GM18508 (cell line): ENCODE measurements at regions not wholly inside any gene's neighbourhood (a gene's known extent, or its start where the extent isn't known, plus 50 kb on each side); places are given as distances from the start of the nearest gene placed in this dataset.
"Not testable (repeated sequence)": the region's sequence is repeated elsewhere in the genome, so short reads cannot be mapped to it uniquely, and the experiment has no call there.

Experiments used
- ATAC-seq: cut with Tn5 transposase; IDR thresholded peaks from one replicate; pipeline ENCODE4 v1.9.1; 2021; ENCODE audit warnings: moderate number of reproducible peaks; ENCODE audit not compliant: insufficient read depth, unreplicated experiment

GRCh38 chr1:90358448-90358847 lies 358.7 kb downstream of the BARHL2 start:
- no peak for ATAC-seq

GRCh38 chr1:90357995-90358394 lies 359.1 kb downstream of the BARHL2 start:
- peak; percentile 62 for ATAC-seq

- ATAC-seq = no peak
These were observed 360.1 kb downstream of the BARHL2 start for GRCh38 chr1:90356991-90357390.

GRCh38 chr1:90356101-90356500 lies 361.0 kb downstream of the BARHL2 start:
- no peak for ATAC-seq

- ATAC-seq = no peak
These were observed 359.8 kb downstream of the ZNF326 start for GRCh38 chr1:90354704-90355103.

GRCh38 chr1:90351019-90351418 lies 356.1 kb downstream of the ZNF326 start:
- ATAC-seq = no peak

GRCh38 chr1:90349510-90349909 lies 354.6 kb downstream of the ZNF326 start:
- ATAC-seq = no peak

GRCh38 chr1:90348934-90349333 lies 354.0 kb downstream of the ZNF326 start:
- ATAC-seq = no peak

GRCh38 chr1:90348459-90348858 lies 353.5 kb downstream of the ZNF326 start:
- not testable (repeated sequence) for ATAC-seq

- ATAC-seq = no peak
These were observed 352.5 kb downstream of the ZNF326 start for GRCh38 chr1:90347366-90347765.

- no peak for ATAC-seq
These were observed 351.8 kb downstream of the ZNF326 start for GRCh38 chr1:90346757-90347156.

- ATAC-seq = no peak
These were observed 351.4 kb downstream of the ZNF326 start for GRCh38 chr1:90346349-90346748.

- ATAC-seq = no peak
These were observed 350.2 kb downstream of the ZNF326 start for GRCh38 chr1:90344963-90345730.

- ATAC-seq = no peak
These were observed 346.6 kb downstream of the ZNF326 start for GRCh38 chr1:90341516-90341915.

- ATAC-seq = no peak
These were observed 345.7 kb downstream of the ZNF326 start for GRCh38 chr1:90340606-90341005.

- ATAC-seq = no peak
These were observed 344.9 kb downstream of the ZNF326 start for GRCh38 chr1:90339811-90340210.

- ATAC-seq = no peak
These were observed 341.8 kb downstream of the ZNF326 start for GRCh38 chr1:90336552-90337324.

- no peak for ATAC-seq
These were observed 340.6 kb downstream of the ZNF326 start for GRCh38 chr1:90335558-90335957.

GRCh38 chr1:90334137-90334536 lies 339.2 kb downstream of the ZNF326 start:
- no peak for ATAC-seq

GRCh38 chr1:90325168-90325567 lies 330.3 kb downstream of the ZNF326 start:
- no peak for ATAC-seq

GRCh38 chr1:90322186-90322585 lies 327.3 kb downstream of the ZNF326 start:
- ATAC-seq = no peak

GRCh38 chr1:90319918-90320317 lies 325.0 kb downstream of the ZNF326 start:
- ATAC-seq = no peak
